SK-N-MC (cell line): ENCODE measurements at regions not wholly inside any gene's neighbourhood (a gene's known extent, or its start where the extent isn't known, plus 50 kb on each side); places are given as distances from the start of the nearest gene placed in this dataset.

ENCODE experiments used
- EZH2 ChIP-seq: fragments of 200-600 bp; sonication (generic); IDR thresholded peaks from one replicate; pipeline ENCODE4 v1.6.1; 2017; ENCODE audit warnings: antibody characterized with exemption
- POLR2AphosphoS5 ChIP-seq: IDR thresholded peaks from 2 replicates; pipeline ENCODE4 v1.6.1; 2012; ENCODE audit warnings: mild to moderate bottlenecking, low read depth, low read length, borderline replicate concordance

GRCh38 chr5:174872271-174872670 is 147.9 kb downstream of the MSX2 start:
- TF ChIP-seq EZH2 = no peak
- TF ChIP-seq POLR2AphosphoS5 = no peak
